ENCODE measurements at regions not wholly inside any gene's neighbourhood (a gene's known extent, or its start where the extent isn't known, plus 50 kb on each side); places are given as distances from the start of the nearest gene placed in this dataset.

DNA sequence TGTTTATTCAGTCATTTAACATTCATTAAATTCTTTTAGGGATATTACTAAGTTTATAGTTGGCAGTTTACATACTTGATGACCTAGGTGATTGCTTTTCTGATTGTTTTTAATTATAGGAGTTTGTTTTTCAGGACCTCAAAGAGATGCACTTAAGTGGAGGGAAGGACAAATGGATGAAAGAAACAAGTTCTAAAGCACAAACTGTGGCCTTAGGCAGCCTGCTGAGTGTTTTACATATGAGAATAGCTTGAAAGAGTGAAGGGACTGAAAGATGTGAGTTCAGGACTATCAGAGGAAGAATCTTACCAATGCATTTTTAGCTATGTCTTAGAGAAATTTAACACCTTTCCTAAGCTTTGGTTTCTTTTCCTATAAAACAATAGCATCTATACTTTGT, 402.6 kb downstream of the KLF12 start:
- TF ChIP-seq CTCF (IDR thresholded peaks at IDR 0.05): no peak

GRCh38 chr13:73730014-73730413, 404.2 kb downstream of the KLF12 start:
- TF ChIP-seq CTCF (IDR thresholded peaks at IDR 0.05): no peak

DNA sequence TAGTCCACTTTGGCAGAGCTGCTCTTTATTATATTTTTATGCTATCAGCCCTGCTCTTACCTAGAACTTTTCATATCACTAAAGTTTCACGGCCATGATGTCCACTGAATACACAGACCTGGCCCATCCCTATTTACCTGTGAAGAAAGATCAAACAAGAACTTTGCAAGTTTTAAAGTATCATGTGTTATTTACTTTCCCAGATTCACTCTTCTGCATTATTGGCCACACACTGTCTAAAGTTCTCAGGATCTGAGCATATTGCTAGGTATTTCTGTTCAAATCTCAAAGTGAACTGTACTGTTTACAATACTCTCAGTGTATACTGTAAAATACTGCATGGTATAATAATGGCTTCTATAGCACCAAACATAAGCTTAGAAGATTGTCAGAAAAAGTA, 405.2 kb downstream of the KLF12 start:
- no peak for TF ChIP-seq CTCF (IDR thresholded peaks at IDR 0.05)

GRCh38 chr13:73722120-73722519, 412.1 kb downstream of the KLF12 start:
- no peak; the same call in 1 of the 2 replicates for TF ChIP-seq CTCF (IDR thresholded peaks at IDR 0.05)

DNA sequence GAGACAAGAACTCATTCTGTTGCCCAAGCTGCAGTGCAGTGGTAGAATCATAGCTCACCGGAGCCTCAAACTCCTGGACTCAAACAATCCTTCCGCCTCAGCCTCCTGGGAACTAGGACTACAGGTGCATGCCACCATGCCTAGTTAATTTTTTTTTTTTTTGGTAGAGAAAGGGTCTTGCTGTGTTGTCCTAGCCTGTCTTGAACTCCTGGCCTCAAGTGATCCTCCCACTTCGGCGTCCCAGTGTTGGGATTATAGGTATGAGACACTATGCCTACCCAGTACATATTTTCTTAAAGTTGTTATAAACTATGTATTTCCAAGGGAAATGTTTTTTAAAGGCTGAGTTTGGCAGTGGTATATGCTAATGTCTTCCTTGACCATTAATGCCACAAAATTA, 412.6 kb downstream of the KLF12 start:
- TF ChIP-seq CTCF (IDR thresholded peaks at IDR 0.05): no peak

DNA sequence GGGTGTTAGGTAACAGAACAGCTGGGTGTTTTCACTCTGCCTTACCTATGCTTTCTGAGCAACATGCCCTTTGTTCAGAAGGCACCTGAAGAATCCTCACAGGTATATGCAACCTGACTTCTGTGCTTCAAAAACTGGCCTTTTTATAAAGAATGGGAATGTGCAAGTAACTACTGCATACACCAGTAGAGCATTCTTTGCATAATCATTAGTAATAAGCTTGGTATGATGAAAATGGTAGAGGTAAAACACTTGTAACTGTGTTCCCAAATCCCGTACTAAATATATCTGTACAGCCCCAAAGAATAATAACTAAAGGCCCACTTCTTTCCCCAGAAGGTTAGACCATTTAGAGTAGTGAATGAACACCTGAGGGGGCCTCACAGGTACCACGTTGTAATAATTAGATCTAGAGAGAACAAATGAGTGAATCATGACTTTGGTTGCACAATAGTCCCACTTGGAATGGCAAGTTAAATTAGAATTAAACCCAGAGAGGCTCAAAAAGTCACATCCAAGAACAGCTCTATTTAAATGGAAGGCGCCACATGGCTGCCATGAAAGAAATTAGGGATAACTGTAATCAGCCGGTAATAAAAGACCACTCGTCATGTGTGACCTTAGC, 413.9 kb downstream of the KLF12 start:
- no peak for TF ChIP-seq CTCF (IDR thresholded peaks at IDR 0.05)

DNA sequence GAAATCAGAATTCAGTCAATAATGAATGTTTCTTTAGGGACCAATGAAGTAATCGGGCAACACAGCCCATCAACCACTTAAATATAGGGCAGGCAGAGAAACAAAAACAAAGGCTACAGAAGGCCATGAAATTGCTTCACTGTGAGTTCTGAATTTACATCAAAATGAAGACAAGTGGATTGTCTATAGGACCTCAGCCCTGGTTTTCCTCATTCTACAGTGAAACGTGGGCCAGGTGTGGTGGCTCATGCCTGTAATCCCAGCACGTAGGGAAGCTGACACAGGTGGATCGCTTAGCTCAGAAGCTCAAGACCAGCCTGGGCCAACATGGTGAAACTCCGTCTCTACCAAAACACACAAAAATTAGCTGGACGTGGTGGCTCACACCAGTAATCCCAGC, 416.0 kb downstream of the KLF12 start:
- no peak for TF ChIP-seq CTCF (IDR thresholded peaks at IDR 0.05)

- TF ChIP-seq CTCF (IDR thresholded peaks at IDR 0.05): no peak
Measured at GRCh38 chr13:73717632-73718031, 416.6 kb downstream of the KLF12 start.

Measured in LNCAP (cell line).